ENCODE measurements at regions not wholly inside any gene's neighbourhood (a gene's known extent, or its start where the extent isn't known, plus 50 kb on each side); places are given as distances from the start of the nearest gene placed in this dataset.
"Not testable (repeated sequence)": the region's sequence is repeated elsewhere in the genome, so short reads cannot be mapped to it uniquely, and the experiment has no call there.

DNA sequence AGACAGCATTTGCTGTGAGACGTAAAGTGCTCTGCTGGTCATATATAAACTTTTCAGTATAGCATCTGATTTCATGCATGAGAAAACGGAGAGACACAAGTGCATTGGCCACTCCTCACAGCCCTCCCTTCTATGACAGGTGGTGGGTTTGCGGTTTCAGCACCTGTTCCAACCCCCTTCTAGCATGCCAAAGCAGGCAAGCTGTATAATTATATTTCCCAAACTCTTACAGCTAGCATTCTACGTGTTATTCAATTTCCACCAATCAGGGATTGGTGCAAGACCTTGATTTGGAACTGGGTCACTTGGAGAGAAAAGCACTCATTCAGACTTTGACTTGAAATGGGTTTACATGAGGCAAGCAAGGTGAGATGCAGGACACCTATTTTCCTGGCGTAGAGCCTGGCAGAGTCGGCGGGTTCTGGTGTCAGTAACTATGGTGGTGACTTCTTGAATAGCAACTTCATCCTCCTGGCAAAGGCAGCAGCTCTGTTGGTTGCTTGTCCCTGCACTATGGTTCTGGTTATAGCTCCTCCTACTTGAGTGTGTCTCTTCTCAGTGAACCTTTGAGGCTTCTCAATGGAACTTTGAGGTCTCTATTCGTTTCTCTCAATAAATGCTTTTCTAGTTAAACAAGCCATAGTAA, 356.5 kb downstream of the TBL1XR1 start:
- TF ChIP-seq, protein P1, sequence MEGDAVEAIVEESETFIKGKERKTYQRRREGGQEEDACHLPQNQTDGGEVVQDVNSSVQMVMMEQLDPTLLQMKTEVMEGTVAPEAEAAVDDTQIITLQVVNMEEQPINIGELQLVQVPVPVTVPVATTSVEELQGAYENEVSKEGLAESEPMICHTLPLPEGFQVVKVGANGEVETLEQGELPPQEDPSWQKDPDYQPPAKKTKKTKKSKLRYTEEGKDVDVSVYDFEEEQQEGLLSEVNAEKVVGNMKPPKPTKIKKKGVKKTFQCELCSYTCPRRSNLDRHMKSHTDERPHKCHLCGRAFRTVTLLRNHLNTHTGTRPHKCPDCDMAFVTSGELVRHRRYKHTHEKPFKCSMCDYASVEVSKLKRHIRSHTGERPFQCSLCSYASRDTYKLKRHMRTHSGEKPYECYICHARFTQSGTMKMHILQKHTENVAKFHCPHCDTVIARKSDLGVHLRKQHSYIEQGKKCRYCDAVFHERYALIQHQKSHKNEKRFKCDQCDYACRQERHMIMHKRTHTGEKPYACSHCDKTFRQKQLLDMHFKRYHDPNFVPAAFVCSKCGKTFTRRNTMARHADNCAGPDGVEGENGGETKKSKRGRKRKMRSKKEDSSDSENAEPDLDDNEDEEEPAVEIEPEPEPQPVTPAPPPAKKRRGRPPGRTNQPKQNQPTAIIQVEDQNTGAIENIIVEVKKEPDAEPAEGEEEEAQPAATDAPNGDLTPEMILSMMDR (IDR thresholded peaks at IDR 0.05; ENCODE audit: low read depth, low read length, missing control alignments), result no peak
- in situ Hi-C loops (cut with HindIII; ENCODE audit: low pct_ligation_motif_present, low sequenced_read_pairs), result no loop called here
- Histone ChIP-seq H3K36me3 (replicated peaks) (no peaks in the 10 kb centered on the region), H3K4me3 (ENCODE audit: low read depth, low read length) (no peak overlapping the region), H3K27ac (no peak overlapping the region), H3K27me3 (replicated peaks) (no peaks in the 10 kb centered on the region)
- DNase-seq, result no peak

DNA sequence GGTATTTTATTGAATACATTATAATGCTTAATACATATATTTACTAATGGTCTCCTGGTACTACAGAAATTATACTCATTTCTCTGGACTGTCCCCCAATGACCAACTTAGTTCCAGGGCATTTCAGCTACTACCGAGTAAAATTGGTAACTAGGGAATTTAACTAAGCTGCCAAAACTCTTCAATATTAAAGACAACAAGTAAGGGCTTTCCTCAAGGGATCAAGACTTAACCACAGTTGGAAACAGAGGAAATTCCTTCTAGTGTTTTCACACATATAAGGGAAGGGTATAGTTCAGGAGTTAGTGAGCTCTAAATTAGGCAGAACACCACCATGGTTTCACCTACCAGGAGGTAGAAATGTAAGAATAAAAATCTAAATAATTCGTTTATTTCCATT, 357.4 kb downstream of the TBL1XR1 start:
- TF ChIP-seq, protein P1 (IDR thresholded peaks at IDR 0.05; ENCODE audit: low read depth, low read length, missing control alignments), result no peak
- in situ Hi-C loops (cut with HindIII; ENCODE audit: low pct_ligation_motif_present, low sequenced_read_pairs), result no loop called here

DNA sequence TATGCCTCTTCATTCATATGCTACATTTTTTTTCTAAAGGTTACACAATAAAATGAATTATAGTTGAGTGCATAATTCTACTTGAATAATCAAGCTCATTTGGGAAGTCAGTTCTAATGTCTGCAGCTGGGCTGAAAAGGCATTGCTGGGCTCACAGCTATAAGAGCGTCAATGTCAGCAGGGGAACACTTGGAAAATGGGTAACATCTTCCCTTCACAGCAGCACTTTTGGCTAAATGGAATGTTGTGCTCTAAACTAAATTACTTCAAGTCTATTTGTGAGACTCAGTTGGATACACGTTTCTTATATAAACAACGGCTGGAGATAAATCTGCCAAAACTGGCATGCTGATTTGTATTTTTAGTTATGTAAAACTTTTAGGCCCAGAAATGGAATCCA, 357.8 kb downstream of the TBL1XR1 start:
- DNase-seq, result no peak
- in situ Hi-C loops (cut with HindIII; ENCODE audit: low pct_ligation_motif_present, low sequenced_read_pairs), result no loop called here
- no peaks in the 10 kb centered on the region for H3K36me3 ChIP-seq (replicated peaks)

More for the DNA sequence above, 357.4 kb downstream of the TBL1XR1 start:
- Histone ChIP-seq H3K27ac (no peak overlapping the region), H3K27me3 (replicated peaks) (no peaks in the 10 kb centered on the region), H3K4me3 (ENCODE audit: low read depth, low read length) (no peak overlapping the region), H3K36me3 (replicated peaks) (no peaks in the 10 kb centered on the region)
- no peak for DNase-seq

DNA sequence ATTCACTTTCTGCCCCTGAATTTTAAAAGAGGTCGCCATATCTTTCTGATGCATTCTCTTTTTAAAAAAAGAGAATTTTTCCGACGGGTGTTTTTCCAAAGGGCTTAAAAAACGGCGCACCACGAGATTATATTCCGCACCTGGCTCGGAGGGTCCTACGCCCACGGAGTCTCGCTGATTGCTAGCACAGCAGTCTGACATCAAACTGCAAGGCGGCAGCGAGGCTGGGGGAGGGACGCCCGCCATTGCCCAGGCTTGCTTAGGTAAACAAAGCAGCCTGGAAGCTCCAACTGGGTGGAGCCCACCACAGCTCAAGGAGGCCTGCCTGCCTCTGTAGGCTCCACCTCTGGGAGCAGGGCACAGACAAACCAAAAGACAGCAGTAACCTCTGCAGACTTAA, 370.0 kb downstream of the TBL1XR1 start:
- H3K36me3 ChIP-seq (replicated peaks); H3K27ac ChIP-seq; DNase-seq; H3K4me3 ChIP-seq (ENCODE audit: low read depth, low read length); in situ Hi-C loops (cut with HindIII; ENCODE audit: low pct_ligation_motif_present, low sequenced_read_pairs); H3K27me3 ChIP-seq (replicated peaks): not testable (repeated sequence)

More for the DNA sequence above, 357.8 kb downstream of the TBL1XR1 start:
- Histone ChIP-seq H3K27ac (no peak overlapping the region), H3K4me3 (ENCODE audit: low read depth, low read length) (no peak overlapping the region), H3K27me3 (replicated peaks) (no peaks in the 10 kb centered on the region)
- TF ChIP-seq, protein P1 (IDR thresholded peaks at IDR 0.05; ENCODE audit: low read depth, low read length, missing control alignments), result no peak

DNA sequence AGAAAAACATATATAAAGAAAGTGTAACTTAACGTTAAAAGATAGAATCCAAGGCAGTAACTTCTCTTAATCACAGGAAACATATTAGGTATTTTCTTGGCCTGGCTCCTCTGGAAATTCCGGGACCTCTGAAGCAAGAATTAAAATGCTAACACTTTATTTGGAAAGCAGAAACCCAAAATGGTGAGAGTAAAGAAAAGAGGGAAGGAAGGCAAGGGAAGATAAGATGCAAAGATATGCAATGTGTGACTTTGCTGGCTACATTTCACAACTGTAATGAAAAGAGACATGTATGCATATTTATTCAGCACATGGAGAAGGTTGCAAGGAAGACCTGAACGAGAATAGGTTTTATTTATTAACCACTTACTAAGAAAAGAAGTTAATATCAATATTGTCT, 372.5 kb downstream of the TBL1XR1 start:
- no peak overlapping the region for H3K4me3 ChIP-seq (ENCODE audit: low read depth, low read length)
- H3K27me3 ChIP-seq (replicated peaks), result no peaks in the 10 kb centered on the region
- in situ Hi-C loops (cut with HindIII; ENCODE audit: low pct_ligation_motif_present, low sequenced_read_pairs), result no loop called here
- H3K27ac ChIP-seq, result no peak overlapping the region
- TF ChIP-seq, protein P1 (IDR thresholded peaks at IDR 0.05; ENCODE audit: low read depth, low read length, missing control alignments), result no peak
- DNase-seq, result no peak
- H3K36me3 ChIP-seq (replicated peaks), result no peaks in the 10 kb centered on the region

DNA sequence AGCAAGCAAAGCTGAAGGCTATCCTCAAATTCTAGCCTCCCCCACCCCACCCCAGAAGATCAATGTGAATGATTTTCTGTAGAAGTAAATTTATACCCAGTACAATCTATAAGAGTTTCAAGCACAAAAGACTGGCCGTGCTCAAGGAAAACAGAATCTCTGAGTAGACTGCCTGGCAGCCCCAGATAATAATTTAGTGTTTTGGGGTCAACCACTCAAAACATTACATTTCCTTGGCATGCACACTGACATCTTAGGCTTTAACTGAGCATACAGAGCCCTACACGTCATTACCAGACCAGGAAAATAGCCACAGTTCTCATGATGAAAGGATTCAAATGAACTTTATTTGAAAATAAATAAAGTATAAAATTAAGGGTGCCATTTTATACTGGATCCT, 376.5 kb downstream of the TBL1XR1 start:
- in situ Hi-C loops (cut with HindIII; ENCODE audit: low pct_ligation_motif_present, low sequenced_read_pairs), result no loop called here
- Histone ChIP-seq H3K27me3 (replicated peaks) (no peaks in the 10 kb centered on the region), H3K4me3 (ENCODE audit: low read depth, low read length) (no peak overlapping the region), H3K27ac (no peak overlapping the region), H3K36me3 (replicated peaks) (no peaks in the 10 kb centered on the region)
- TF ChIP-seq, protein P1 (IDR thresholded peaks at IDR 0.05; ENCODE audit: low read depth, low read length, missing control alignments), result no peak
- DNase-seq, result no peak
